Activated T-cell treated with anti-CD3 and anti-CD28 coated beads, Interleukin-2, amount 50 U/mL, for 4 hours (primary cell): ENCODE measurements at regions not wholly inside any gene's neighbourhood (a gene's known extent, or its start where the extent isn't known, plus 50 kb on each side); places are given as distances from the start of the nearest gene placed in this dataset.
"Not testable (repeated sequence)": the region's sequence is repeated elsewhere in the genome, so short reads cannot be mapped to it uniquely, and the experiment has no call there.

ENCODE experiments used
- ATAC-seq, 2 donors: fragments of 200-7000 bp; cut with Tn5 transposase; one replicate each; pipeline ENCODE4 v1.10.0; 2021
- DNase-seq: peaks from one replicate; pipeline ENCODE4 v3.0.0-alpha.2; 2020
- H3K27me3 Mint-ChIP-seq: one replicate; pipeline ENCODE4 v1.8.0; 2021; ENCODE audit warnings: low read depth, mixed read lengths
- H3K36me3 Mint-ChIP-seq: one replicate; pipeline ENCODE4 v1.8.0; 2022; ENCODE audit warnings: mixed read lengths; ENCODE audit not compliant: insufficient read depth
- H3K4me1 Mint-ChIP-seq: one replicate; pipeline ENCODE4 v1.8.0; 2021; ENCODE audit warnings: low read depth, mixed read lengths
- H3K4me3 Mint-ChIP-seq: one replicate; pipeline ENCODE4 v1.8.0; 2021; ENCODE audit warnings: mild to moderate bottlenecking, moderate library complexity, mixed read lengths
- H3K9me3 Mint-ChIP-seq: one replicate; pipeline ENCODE4 v1.8.0; 2021; ENCODE audit warnings: mixed read lengths

DNA sequence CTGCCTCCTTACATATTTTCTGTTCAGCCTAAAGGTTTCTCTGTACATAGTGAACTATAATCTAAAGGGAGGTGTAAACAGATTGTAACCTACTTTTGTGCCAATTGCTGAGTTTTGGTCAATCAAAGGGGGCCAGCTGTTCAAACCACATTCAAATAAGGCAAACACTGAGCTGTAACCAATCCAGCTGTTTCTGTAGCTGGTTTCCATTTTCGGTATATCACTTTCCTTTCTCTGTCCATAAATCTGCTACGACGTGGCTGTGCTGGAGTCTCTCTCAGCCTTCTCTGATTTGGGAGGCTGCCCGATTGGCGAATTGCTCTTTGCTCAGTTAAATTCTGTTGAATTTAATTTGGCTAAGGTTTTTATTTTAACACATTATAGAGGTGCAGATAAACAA is 790.1 kb upstream of the TPTE start:
- ATAC-seq, H3K4me1 Mint-ChIP-seq, DNase-seq, H3K4me3 Mint-ChIP-seq, H3K27me3 Mint-ChIP-seq, H3K36me3 Mint-ChIP-seq: not testable (repeated sequence)
- H3K9me3 Mint-ChIP-seq: peaks cover 11% of the 10 kb centered on the region

DNA sequence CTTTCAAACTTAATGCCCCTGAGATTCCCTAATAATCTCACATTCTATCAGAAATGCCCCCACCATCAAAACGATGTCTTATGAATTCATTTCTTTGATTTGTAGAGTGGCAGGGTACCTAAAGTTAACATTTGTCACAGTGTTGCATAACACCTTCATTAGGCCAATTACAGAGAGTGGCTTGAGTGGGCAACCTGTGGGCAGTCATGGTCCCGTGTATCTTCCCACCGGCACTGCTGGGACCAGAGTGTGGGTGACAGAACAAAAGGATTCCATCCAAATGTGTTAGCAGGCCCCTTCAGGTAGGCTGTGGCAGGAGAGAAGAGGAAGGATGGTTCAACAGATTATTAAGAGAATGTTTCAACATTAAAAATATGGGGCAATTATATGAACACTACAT is 788.8 kb upstream of the TPTE start:
- not testable (repeated sequence) for H3K27me3 Mint-ChIP-seq, H3K9me3 Mint-ChIP-seq, H3K4me3 Mint-ChIP-seq, ATAC-seq, H3K4me1 Mint-ChIP-seq, DNase-seq, H3K36me3 Mint-ChIP-seq

DNA sequence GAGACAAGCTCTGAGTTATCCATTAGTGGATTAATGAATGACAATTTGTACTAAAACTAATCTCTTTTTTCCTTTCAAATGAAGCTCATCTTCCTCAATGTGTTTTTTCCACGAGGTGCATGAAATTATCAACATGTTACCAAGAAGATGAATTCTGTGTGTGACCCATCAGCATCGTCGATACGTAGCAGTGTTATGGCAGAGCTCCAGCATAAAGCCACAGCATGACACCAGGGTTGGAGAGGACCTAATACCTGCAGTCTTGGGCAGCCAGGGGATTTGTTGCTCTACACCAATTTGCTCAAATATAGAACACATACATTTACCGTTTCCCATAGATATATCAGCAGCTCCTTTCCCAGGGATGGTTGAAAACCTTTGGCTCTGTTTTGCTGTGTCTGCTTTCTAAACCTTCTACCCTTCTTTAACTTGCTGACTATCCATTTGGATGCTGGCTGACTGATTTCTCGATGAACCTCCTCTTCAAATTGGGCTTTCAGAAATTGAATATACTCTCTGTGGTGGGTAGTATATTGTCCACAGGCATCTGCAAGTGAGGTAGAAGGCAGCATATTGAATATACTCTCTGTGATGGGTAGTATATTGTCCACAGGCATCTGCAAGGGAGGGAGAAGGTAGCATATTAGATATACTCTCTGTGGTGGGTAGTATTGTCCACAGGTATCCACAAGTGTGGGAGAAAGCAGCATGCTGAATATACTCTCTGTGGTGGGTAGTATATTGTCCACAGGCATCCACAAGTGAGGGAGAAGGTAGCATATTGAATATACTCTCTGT is 787.4 kb upstream of the TPTE start:
- H3K27me3 Mint-ChIP-seq, H3K36me3 Mint-ChIP-seq, ATAC-seq, H3K4me3 Mint-ChIP-seq, DNase-seq, H3K4me1 Mint-ChIP-seq, H3K9me3 Mint-ChIP-seq: not testable (repeated sequence)

DNA sequence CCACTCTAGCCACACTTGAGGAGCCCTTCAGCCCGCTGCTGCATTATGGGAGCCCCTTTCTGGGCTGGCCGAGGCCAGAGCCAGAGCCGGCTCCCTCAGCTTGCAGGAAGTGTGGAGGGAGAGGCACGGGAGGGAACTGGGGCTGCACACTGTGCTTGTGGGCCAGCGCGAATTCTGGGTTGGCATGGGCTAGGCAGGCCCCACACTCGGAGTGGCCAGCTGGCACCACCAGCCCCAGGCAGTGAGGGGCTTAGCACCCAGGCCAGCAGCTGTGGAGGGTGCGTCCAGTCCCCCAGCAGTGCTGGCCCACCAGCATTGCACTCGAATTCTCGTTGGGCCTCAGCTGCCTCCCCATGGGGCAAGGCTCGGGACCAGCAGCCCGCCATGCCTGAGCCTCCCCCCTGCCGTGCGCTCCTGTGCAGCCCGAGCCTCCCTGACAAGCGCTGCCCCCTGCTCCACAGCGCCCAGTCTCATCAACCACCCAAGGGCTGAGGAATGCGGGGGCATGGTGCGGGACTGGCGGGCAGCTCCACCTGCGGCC is 785.9 kb upstream of the TPTE start:
- peak; percentile 18 to 55 for ATAC-seq
- no peaks in the 10 kb centered on the region for H3K36me3 Mint-ChIP-seq
- no peaks in the 10 kb centered on the region for H3K4me1 Mint-ChIP-seq
- no peaks in the 10 kb centered on the region for H3K27me3 Mint-ChIP-seq
- peaks cover 10% of the 10 kb centered on the region for H3K9me3 Mint-ChIP-seq
- no peak overlapping the region for H3K4me3 Mint-ChIP-seq
- DNase-seq: no peak

GRCh38 chr21:9737301-9737700 is 784.1 kb upstream of the TPTE start:
- peaks cover 19% of the 10 kb centered on the region for H3K9me3 Mint-ChIP-seq
- H3K27me3 Mint-ChIP-seq, ATAC-seq, H3K4me1 Mint-ChIP-seq, DNase-seq, H3K36me3 Mint-ChIP-seq, H3K4me3 Mint-ChIP-seq: not testable (repeated sequence)

DNA sequence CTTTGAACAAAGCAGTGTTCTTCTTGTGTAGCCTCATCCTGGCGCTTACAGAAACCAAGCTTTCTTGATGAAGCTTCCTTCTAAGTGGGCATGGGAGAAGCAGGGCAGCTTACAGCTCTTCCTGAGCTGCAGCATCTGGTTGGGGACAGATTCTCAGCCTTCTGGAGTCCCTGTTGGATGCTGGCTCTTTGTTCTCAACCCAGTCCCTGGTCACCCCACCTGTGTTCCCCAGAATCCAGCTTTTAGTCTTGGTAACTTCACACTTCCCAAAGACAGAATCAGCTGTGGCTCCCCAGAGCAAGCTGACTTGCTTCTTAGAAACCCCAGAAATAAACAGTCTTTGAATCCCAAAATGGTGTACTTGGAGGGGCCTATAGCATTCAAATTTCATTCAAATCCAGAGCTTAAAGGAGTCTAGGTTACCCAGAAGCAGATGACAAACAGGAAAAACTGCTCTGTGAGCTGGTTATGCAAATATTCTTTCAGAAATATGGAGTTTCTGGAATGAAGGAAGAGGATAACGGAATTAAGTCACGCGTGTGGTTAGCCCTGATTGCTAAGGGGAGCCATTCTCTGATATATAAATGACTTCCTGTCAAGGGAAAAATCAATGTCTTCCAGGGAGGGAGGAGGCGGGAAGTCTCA is 783.4 kb upstream of the TPTE start:
- H3K4me3 Mint-ChIP-seq, ATAC-seq, H3K36me3 Mint-ChIP-seq, H3K4me1 Mint-ChIP-seq, DNase-seq, H3K27me3 Mint-ChIP-seq: not testable (repeated sequence)
- H3K9me3 Mint-ChIP-seq: peaks cover 19% of the 10 kb centered on the region

DNA sequence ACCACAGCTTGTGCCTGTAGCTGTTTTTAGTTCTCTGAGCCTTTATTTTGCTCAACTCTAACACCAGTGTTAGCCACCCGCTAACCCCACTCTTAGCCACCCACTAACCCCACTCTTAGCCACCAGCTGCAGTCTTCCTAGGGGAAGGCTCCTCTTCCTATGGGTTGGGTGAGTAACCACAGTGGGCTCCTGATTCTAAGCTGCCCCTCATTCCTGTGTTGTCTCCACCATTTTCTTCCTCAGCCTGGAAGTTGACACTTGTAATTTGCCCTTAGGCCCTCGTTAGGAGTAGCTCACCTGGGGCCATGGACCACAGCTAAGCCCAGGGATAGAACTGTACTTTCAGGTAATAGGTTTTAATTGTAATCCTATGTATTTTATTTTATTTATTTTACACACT is 782.9 kb upstream of the TPTE start:
- no peak for DNase-seq
- peaks cover 19% of the 10 kb centered on the region for H3K9me3 Mint-ChIP-seq
- no peaks in the 10 kb centered on the region for H3K36me3 Mint-ChIP-seq
- no peak overlapping the region for H3K4me3 Mint-ChIP-seq
- no peaks in the 10 kb centered on the region for H3K4me1 Mint-ChIP-seq
- H3K27me3 Mint-ChIP-seq: no peaks in the 10 kb centered on the region
- ATAC-seq: no peak

GRCh38 chr21:9739240-9739639 is 782.1 kb upstream of the TPTE start:
- no peak for ATAC-seq
- H3K27me3 Mint-ChIP-seq: no peaks in the 10 kb centered on the region

DNA sequence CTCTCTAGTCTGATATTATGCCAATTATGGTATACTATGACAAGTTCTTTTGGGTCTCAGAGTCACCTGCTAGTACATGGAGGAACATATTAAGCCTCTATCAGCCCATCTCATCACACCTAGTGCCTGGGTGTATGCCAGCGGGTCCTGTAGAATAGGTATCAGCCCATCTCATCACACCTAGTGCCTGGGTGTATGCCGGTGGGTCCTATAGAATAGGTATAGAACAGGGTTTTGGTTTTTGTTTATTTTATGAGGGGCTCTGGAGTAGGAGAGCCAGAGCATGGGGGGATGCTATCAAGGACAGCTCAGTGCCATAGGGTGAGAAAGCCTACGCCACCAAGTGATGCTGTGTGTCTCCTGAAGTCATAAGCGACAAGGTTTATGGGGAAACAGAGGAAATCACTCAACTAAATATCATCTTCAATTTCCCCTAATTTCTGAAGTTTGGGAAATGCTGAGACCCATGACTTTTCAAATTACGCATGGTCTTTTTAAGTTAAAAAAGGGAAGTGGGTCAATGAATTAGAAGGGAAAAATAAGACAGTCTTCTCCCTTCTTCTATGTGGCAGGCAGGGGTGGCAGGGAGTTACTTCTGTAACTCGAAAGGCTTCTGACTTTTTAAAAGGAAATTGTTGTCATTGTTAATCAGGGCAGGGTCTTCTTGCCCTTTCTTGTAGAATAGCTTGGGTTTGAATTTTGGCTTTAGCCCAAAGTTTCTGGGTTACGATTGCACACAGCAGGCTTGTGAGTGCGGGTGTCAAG is 781.0 kb upstream of the TPTE start:
- ATAC-seq, H3K36me3 Mint-ChIP-seq, H3K27me3 Mint-ChIP-seq, H3K4me1 Mint-ChIP-seq, H3K4me3 Mint-ChIP-seq, DNase-seq: not testable (repeated sequence)
- H3K9me3 Mint-ChIP-seq: peaks cover 19% of the 10 kb centered on the region

More at GRCh38 chr21:9739240-9739639, 782.1 kb upstream of the TPTE start:
- no peak for DNase-seq
- Mint-ChIP-seq H3K4me1 (no peaks in the 10 kb centered on the region), H3K4me3 (no peak overlapping the region), H3K36me3 (no peaks in the 10 kb centered on the region), H3K9me3 (peaks cover 19% of the 10 kb centered on the region)

DNA sequence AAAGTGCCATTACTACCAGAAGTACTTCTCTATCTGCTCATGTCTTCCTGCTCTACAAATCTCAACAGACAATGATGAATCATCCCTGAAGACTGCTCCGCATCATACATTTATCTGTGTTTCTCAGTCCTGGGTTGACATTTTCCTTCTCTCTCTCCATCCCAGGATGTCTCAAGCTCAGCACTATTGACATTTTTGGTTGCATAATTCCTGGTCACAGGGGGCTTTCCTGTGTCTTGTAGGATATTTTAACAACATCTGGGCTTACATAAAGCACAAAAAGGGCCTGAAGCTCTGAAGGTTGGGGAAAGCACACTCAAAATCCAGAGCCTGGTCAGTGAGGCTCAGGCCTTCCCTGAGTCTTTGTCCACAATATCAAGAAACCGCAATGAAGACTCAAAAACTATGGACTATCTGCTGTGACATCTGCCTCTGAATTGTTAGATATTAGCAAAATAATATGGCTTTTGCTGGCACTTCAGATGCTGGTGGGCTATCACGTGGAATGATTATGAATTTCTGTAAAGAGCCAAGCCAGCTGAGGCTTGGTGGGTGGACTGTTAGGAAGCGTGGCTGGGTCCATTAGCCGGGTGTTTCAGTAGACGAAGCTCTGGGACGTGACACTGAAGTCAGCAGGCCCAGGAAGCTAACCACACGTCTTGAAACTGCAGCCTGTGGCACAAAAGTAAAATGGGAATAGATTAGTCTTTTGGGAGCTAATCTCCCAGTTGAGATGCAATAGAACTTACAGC is 780.2 kb upstream of the TPTE start:
- H3K4me3 Mint-ChIP-seq, H3K36me3 Mint-ChIP-seq, DNase-seq, H3K4me1 Mint-ChIP-seq, H3K27me3 Mint-ChIP-seq, ATAC-seq: not testable (repeated sequence)
- H3K9me3 Mint-ChIP-seq: peaks cover 19% of the 10 kb centered on the region

GRCh38 chr21:9743566-9743965 is 777.8 kb upstream of the TPTE start:
- ATAC-seq, H3K27me3 Mint-ChIP-seq, DNase-seq, H3K36me3 Mint-ChIP-seq, H3K4me1 Mint-ChIP-seq, H3K4me3 Mint-ChIP-seq: not testable (repeated sequence)
- H3K9me3 Mint-ChIP-seq: peaks cover 17% of the 10 kb centered on the region

DNA sequence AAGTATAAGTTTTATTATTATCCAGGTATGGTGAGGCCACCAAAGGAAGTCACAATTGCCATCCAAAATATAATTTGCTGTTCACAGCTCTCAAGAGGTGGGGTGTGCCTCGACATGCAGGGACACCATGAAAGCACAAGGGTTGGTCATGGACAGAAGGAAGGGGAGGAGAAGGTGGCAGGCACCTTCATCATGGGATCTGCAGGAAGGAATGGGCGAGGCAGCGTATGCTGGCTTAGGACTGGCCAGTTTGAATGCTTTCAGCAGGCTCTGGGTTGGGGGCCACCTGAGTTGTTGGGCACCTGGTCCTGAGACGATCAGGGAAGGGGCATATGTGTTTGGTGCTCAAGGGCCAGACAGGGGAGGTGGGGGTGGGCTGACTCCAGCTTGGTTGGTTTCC is 777.2 kb upstream of the TPTE start:
- not testable (repeated sequence) for DNase-seq, H3K36me3 Mint-ChIP-seq, H3K4me1 Mint-ChIP-seq, H3K27me3 Mint-ChIP-seq, H3K4me3 Mint-ChIP-seq, ATAC-seq
- peaks cover 14% of the 10 kb centered on the region for H3K9me3 Mint-ChIP-seq

GRCh38 chr21:9744593-9744992 is 776.8 kb upstream of the TPTE start:
- not testable (repeated sequence) for H3K27me3 Mint-ChIP-seq, ATAC-seq, H3K4me1 Mint-ChIP-seq, H3K4me3 Mint-ChIP-seq, DNase-seq, H3K36me3 Mint-ChIP-seq
- peaks cover 10% of the 10 kb centered on the region for H3K9me3 Mint-ChIP-seq
